HepG2 (cell line): ENCODE measurements at regions not wholly inside any gene's neighbourhood (a gene's known extent, or its start where the extent isn't known, plus 50 kb on each side); places are given as distances from the start of the nearest gene placed in this dataset.

Source experiments
- AGO1 ChIP-seq: fragments of 200-400 bp; formaldehyde crosslinking; IDR thresholded peaks from 2 replicates; pipeline ENCODE4 v1.6.1; 2017; ENCODE audit warnings: mild to moderate bottlenecking, low read depth, low read length, moderate library complexity; ENCODE audit not compliant: poor library complexity, severe bottlenecking
- BRF2 ChIP-seq: sonication (generic); formaldehyde crosslinking; IDR thresholded peaks from 2 replicates; pipeline ENCODE4 v1.8.1; 2022; ENCODE audit warnings: mild to moderate bottlenecking, missing genetic modification reagents
- DPF2 ChIP-seq: sonication (generic); formaldehyde crosslinking; IDR thresholded peaks from 2 replicates; pipeline ENCODE4 v1.4.0; 2020; ENCODE audit warnings: mild to moderate bottlenecking, low read depth, missing genetic modification reagents, borderline replicate concordance
- FOXA3 ChIP-seq: IDR thresholded peaks from 2 replicates; pipeline ENCODE4 v1.6.1; 2016; ENCODE audit warnings: missing genetic modification reagents, missing compliant biosample characterization
- HNF4G ChIP-seq, 2 experiments: sonication (generic) in 1 of 2; formaldehyde crosslinking in 1 of 2; IDR thresholded peaks; 2 replicates each; pipeline versions ENCODE4 v1.4.0 to v1.6.1; 2011 to 2020; ENCODE audit warnings: borderline replicate concordance in 2 of 2, low read depth in 2 of 2, mild to moderate bottlenecking in 2 of 2, low read length in 1 of 2, missing genetic modification reagents in 1 of 2, moderate library complexity in 1 of 2
- JDP2 ChIP-seq: sonication (generic); formaldehyde crosslinking; IDR thresholded peaks from 2 replicates; pipeline ENCODE4 v1.8.1; 2022; ENCODE audit warnings: missing genetic modification reagents, borderline replicate concordance
- MBD4 ChIP-seq: IDR thresholded peaks from 2 replicates; pipeline ENCODE4 v1.6.1; 2012; ENCODE audit warnings: low read length, inconsistent platforms, borderline replicate concordance
- MIXL1 ChIP-seq: IDR thresholded peaks from 2 replicates; pipeline ENCODE4 v1.6.1; 2016
- NFYC ChIP-seq: IDR thresholded peaks from 2 replicates; pipeline ENCODE4 v1.6.1; 2016; ENCODE audit warnings: missing genetic modification reagents, missing compliant biosample characterization
- NR2F2 ChIP-seq: IDR thresholded peaks from 2 replicates; pipeline ENCODE4 v1.6.1; 2012; ENCODE audit warnings: low read depth, inconsistent platforms, borderline replicate concordance
- SNAPC2 ChIP-seq: sonication (generic); formaldehyde crosslinking; IDR thresholded peaks from 2 replicates; pipeline ENCODE4 v1.8.1; 2022; ENCODE audit warnings: mild to moderate bottlenecking, missing genetic modification reagents
- SRSF4 ChIP-seq: fragments of 200-400 bp; formaldehyde crosslinking; IDR thresholded peaks from one replicate; pipeline ENCODE4 v1.6.1; 2018; ENCODE audit warnings: mild to moderate bottlenecking, low read depth, low read length, moderate library complexity; ENCODE audit not compliant: poor library complexity, severe bottlenecking
- YEATS2 ChIP-seq: sonication (generic); formaldehyde crosslinking; IDR thresholded peaks from 2 replicates; pipeline ENCODE4 v1.4.0; 2020; ENCODE audit warnings: missing genetic modification reagents, borderline replicate concordance
- ZBTB20 ChIP-seq: sonication (generic); formaldehyde crosslinking; IDR thresholded peaks from 2 replicates; pipeline ENCODE4 v1.8.1; 2023; ENCODE audit warnings: missing genetic modification reagents, low read depth, mild to moderate bottlenecking, borderline replicate concordance
- ZNF10 ChIP-seq: sonication (generic); formaldehyde crosslinking; IDR thresholded peaks from 2 replicates; pipeline ENCODE4 v1.4.0; 2020; ENCODE audit warnings: mild to moderate bottlenecking, low read depth, missing genetic modification reagents, borderline replicate concordance
- ZNF251 ChIP-seq: sonication (generic); formaldehyde crosslinking; IDR thresholded peaks from 2 replicates; pipeline ENCODE4 v1.9.0; 2021; ENCODE audit warnings: mild to moderate bottlenecking, missing genetic modification reagents
- ZNF331 ChIP-seq: sonication (generic); formaldehyde crosslinking; IDR thresholded peaks from 2 replicates; pipeline ENCODE4 v1.4.0; 2020; ENCODE audit warnings: missing genetic modification reagents
- ZNF33B ChIP-seq: sonication (generic); formaldehyde crosslinking; IDR thresholded peaks from 2 replicates; pipeline ENCODE4 v1.5.1; 2020; ENCODE audit warnings: mild to moderate bottlenecking, missing genetic modification reagents
- ZNF468 ChIP-seq: sonication (generic); formaldehyde crosslinking; IDR thresholded peaks from 2 replicates; pipeline ENCODE4 v1.8.0; 2022; ENCODE audit warnings: mild to moderate bottlenecking, moderate library complexity, missing genetic modification reagents
- ZNF703 ChIP-seq: sonication (generic); formaldehyde crosslinking; IDR thresholded peaks from 2 replicates; pipeline ENCODE4 v1.5.1; 2020; ENCODE audit warnings: missing genetic modification reagents, mild to moderate bottlenecking, moderate library complexity, borderline replicate concordance
- ZNF710 ChIP-seq: sonication (generic); formaldehyde crosslinking; IDR thresholded peaks from 2 replicates; pipeline ENCODE4 v1.5.0; 2020; ENCODE audit warnings: mild to moderate bottlenecking, missing genetic modification reagents, borderline replicate concordance
- ZXDC ChIP-seq: sonication (generic); formaldehyde crosslinking; IDR thresholded peaks from 2 replicates; pipeline ENCODE4 v1.5.0; 2020; ENCODE audit warnings: mild to moderate bottlenecking, missing genetic modification reagents
- TF ChIP-seq, protein P1 (sequence below): IDR thresholded peaks from 2 replicates; pipeline ENCODE4 v1.6.1; 2016

- TF ChIP-seq NR2F2 (0 out of 2 replicates have a peak, but pooled peaks have one; percentile 31), ZNF10 (no peak), ZNF703 (CRISPR knock-in tag) (no peak), YEATS2 (CRISPR knock-in tag) (peak; percentile 44; the same call in 1 of the 2 replicates), FOXA3 (peak; percentile 60; the same call in 1 of the 2 replicates), ZBTB20 (CRISPR knock-in tag) (no peak), BRF2 (CRISPR knock-in tag) (no peak), ZNF468 (CRISPR knock-in tag) (no peak), ZNF251 (CRISPR knock-in tag) (no peak), ZXDC (CRISPR knock-in tag) (no peak), SNAPC2 (CRISPR knock-in tag) (peak; percentile 77; the same call in 1 of the 2 replicates), ZNF331 (CRISPR knock-in tag) (peak; percentile 48; the same call in 1 of the 2 replicates), NFYC (CRISPR knock-in tag) (no peak), HNF4G (IDR thresholded peaks at IDR 0.05; ENCODE audit: borderline replicate concordance, low read depth, low read length) (peak; percentile 76; the same call in 1 of the 2 replicates), HNF4G (CRISPR knock-in tag; IDR thresholded peaks at IDR 0.05; ENCODE audit: borderline replicate concordance, low read depth) (no peak), MIXL1 (0 out of 2 replicates have a peak, but pooled peaks have one; percentile 55), ZNF710 (CRISPR knock-in tag) (no peak), SRSF4 (no peak), MBD4 (no peak), AGO1 (no peak), DPF2 (CRISPR knock-in tag) (no peak), ZNF33B (no peak), JDP2 (CRISPR knock-in tag) (no peak)
- TF ChIP-seq, protein P1, sequence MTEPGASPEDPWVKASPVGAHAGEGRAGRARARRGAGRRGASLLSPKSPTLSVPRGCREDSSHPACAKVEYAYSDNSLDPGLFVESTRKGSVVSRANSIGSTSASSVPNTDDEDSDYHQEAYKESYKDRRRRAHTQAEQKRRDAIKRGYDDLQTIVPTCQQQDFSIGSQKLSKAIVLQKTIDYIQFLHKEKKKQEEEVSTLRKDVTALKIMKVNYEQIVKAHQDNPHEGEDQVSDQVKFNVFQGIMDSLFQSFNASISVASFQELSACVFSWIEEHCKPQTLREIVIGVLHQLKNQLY (CRISPR knock-in tag), result peak; percentile 21; the same call in 1 of the 2 replicates
Observed at GRCh38 chr10:95133016-95133752, 60.9 kb upstream of the ACSM6 start (continued).
